CD14-positive monocyte (primary cell): ENCODE measurements at regions not wholly inside any gene's neighbourhood (a gene's known extent, or its start where the extent isn't known, plus 50 kb on each side); places are given as distances from the start of the nearest gene placed in this dataset.

Experiments
- DNase-seq, 3 donors: peaks; one replicate each; pipeline ENCODE4 v3.0.0-alpha.2; 2011 to 2022
- H2AFZ ChIP-seq: 2 replicates; pipeline ENCODE4 v1.6.0; 2012; ENCODE audit warnings: mild to moderate bottlenecking, low read depth, low read length, inconsistent platforms; ENCODE audit not compliant: insufficient read depth, poor library complexity, severe bottlenecking
- H3K27ac ChIP-seq, 2 donors: 1 replicate in 1 of 2; 2 replicates in 1 of 2; pipeline ENCODE4 v1.5.1; 2012 to 2013; ENCODE audit warnings: low read length in 2 of 2, control low read depth in 1 of 2, inconsistent platforms in 1 of 2, low read depth in 1 of 2, mild to moderate bottlenecking in 1 of 2
- H3K27me3 ChIP-seq, 2 donors: one replicate each; pipeline versions ENCODE4 v1.6.0 to v1.6.1; 2011 to 2013; ENCODE audit warnings: low read length in 2 of 2; ENCODE audit not compliant: control insufficient read depth in 2 of 2, insufficient read depth in 2 of 2
- H3K36me3 ChIP-seq, 2 donors: replicated peaks in 1 of 2; 1 replicate in 1 of 2; 2 replicates in 1 of 2; pipeline versions ENCODE4 v1.5.1 to v1.6.1; 2012 to 2013; ENCODE audit warnings: low read length in 2 of 2, control low read depth in 1 of 2, inconsistent platforms in 1 of 2, mild to moderate bottlenecking in 1 of 2; ENCODE audit not compliant: insufficient read depth in 2 of 2, control insufficient read depth in 1 of 2
- H3K4me1 ChIP-seq, 2 donors: 1 replicate in 1 of 2; 2 replicates in 1 of 2; pipeline versions ENCODE4 v1.5.1 to v1.6.1; 2012 to 2013; ENCODE audit warnings: low read length in 2 of 2, control low read depth in 1 of 2, inconsistent platforms in 1 of 2, mild to moderate bottlenecking in 1 of 2, moderate library complexity in 1 of 2; ENCODE audit not compliant: insufficient read depth in 2 of 2, control insufficient read depth in 1 of 2
- H3K4me2 ChIP-seq: replicated peaks from 2 replicates; pipeline ENCODE3; 2012; ENCODE audit warnings: low read length, moderate library complexity, mild to moderate bottlenecking; ENCODE audit not compliant: poor library complexity, severe bottlenecking; ENCODE audit errors: extremely low read depth
- H3K4me3 ChIP-seq, 3 experiments: fragments of 200-600 bp in 1 of 3; sonication (generic) in 1 of 3; replicated peaks in 1 of 3; 1 replicate in 2 of 3; 2 replicates in 1 of 3; pipeline ENCODE4 v1.5.1; 2011 to 2013; ENCODE audit warnings: low read length in 3 of 3, mild to moderate bottlenecking in 3 of 3, control low read depth in 2 of 3, low read depth in 2 of 3, inconsistent platforms in 1 of 3, moderate library complexity in 1 of 3
- H3K79me2 ChIP-seq: 2 replicates; pipeline ENCODE4 v1.6.0; 2012; ENCODE audit warnings: mild to moderate bottlenecking, control low read depth, inconsistent platforms, low read length, moderate library complexity; ENCODE audit not compliant: insufficient read depth
- H3K9ac ChIP-seq: 2 replicates; pipeline ENCODE4 v1.6.0; 2017; ENCODE audit warnings: low read length, mild to moderate bottlenecking; ENCODE audit not compliant: insufficient read depth, poor library complexity, severe bottlenecking
- H3K9me3 ChIP-seq, 2 donors: replicated peaks in 1 of 2; 1 replicate in 1 of 2; 2 replicates in 1 of 2; pipeline versions ENCODE4 v1.5.1 to v1.6.1; 2012 to 2013; ENCODE audit warnings: low read length in 2 of 2, control low read depth in 1 of 2; ENCODE audit not compliant: control insufficient read depth in 1 of 2, insufficient read depth in 1 of 2
- H4K20me1 ChIP-seq: 2 replicates; pipeline ENCODE4 v1.6.0; 2012; ENCODE audit warnings: mild to moderate bottlenecking, low read length, control low read depth, moderate library complexity; ENCODE audit not compliant: insufficient read depth
- H3K27ac Mint-ChIP-seq, 7 donors: one replicate each; pipeline ENCODE4 v1.8.0; 2020; ENCODE audit warnings: mild to moderate bottlenecking in 7 of 7, mixed read lengths in 7 of 7, moderate library complexity in 6 of 7, inconsistent platforms in 2 of 7
- H3K27me3 Mint-ChIP-seq, 3 donors: one replicate each; pipeline ENCODE4 v1.8.0; 2021 to 2022; ENCODE audit warnings: low read depth in 3 of 3, mild to moderate bottlenecking in 3 of 3, mixed read lengths in 3 of 3, moderate library complexity in 3 of 3, inconsistent platforms in 1 of 3
- H3K36me3 Mint-ChIP-seq, 2 donors: one replicate each; pipeline ENCODE4 v1.8.0; 2020; ENCODE audit warnings: mixed read lengths in 2 of 2, inconsistent platforms in 1 of 2, mild to moderate bottlenecking in 1 of 2
- H3K4me1 Mint-ChIP-seq: one replicate; pipeline ENCODE4 v1.8.0; 2020; ENCODE audit warnings: mild to moderate bottlenecking, mixed read lengths
- H3K4me3 Mint-ChIP-seq, 2 donors: one replicate each; pipeline ENCODE4 v1.8.0; 2020; ENCODE audit warnings: mild to moderate bottlenecking in 2 of 2, mixed read lengths in 2 of 2, moderate library complexity in 1 of 2
- H3K9me3 Mint-ChIP-seq, 7 donors: one replicate each; pipeline ENCODE4 v1.8.0; 2020 to 2022; ENCODE audit warnings: mixed read lengths in 7 of 7, mild to moderate bottlenecking in 6 of 7, moderate library complexity in 6 of 7, inconsistent platforms in 2 of 7
- WGBS: methylation state at CpG from one replicate; pipeline ENCODE4 v1.1.5; 2013; ENCODE audit warnings: missing lambda C conversion rate; ENCODE audit not compliant: insufficient coverage; 5-methylcytosine and 5-hydroxymethylcytosine counted together
- intact Hi-C, 2 donors: fragments of 100-400 bp; cut with micrococcal nuclease; formaldehyde crosslinking; loops; one replicate each; pipeline versions ENCODE4 v1.15.0 to v1.15.1; 2023
- TF ChIP-seq, protein P1 (sequence below): fragments of 200-600 bp; IDR thresholded peaks from one replicate; pipeline ENCODE4 v1.8.0; 2022; ENCODE audit warnings: antibody characterized with exemption, mild to moderate bottlenecking

DNA sequence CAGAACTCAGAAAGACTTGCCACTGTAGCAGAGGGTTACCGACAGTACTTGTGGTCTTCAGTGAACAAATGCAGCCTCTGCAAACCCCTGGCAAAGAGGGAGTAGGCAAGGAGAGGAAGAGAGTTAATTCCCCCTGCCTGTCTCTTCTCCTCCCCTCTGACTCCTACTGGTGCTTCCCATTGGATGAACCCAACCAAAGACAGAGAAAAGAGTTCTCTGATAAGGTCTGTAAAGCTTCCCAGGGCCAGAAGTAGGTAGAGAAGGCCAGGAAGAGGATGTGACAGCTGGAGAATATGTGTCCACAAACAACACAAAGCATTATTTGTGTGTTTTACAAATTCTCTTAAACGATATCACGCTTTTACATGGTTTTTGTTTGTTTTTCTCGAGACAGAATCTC lies 66.6 kb upstream of the GPCPD1 start:
- peak overlapping the region in 4 of 7 donors; percentile 37 to 97 (median 88) for H3K27ac Mint-ChIP-seq
- H3K4me1 Mint-ChIP-seq, result peaks cover 52% of the 10 kb centered on the region
- 100% methylated on average over 2 of the region's 4 CpGs for WGBS

DNA sequence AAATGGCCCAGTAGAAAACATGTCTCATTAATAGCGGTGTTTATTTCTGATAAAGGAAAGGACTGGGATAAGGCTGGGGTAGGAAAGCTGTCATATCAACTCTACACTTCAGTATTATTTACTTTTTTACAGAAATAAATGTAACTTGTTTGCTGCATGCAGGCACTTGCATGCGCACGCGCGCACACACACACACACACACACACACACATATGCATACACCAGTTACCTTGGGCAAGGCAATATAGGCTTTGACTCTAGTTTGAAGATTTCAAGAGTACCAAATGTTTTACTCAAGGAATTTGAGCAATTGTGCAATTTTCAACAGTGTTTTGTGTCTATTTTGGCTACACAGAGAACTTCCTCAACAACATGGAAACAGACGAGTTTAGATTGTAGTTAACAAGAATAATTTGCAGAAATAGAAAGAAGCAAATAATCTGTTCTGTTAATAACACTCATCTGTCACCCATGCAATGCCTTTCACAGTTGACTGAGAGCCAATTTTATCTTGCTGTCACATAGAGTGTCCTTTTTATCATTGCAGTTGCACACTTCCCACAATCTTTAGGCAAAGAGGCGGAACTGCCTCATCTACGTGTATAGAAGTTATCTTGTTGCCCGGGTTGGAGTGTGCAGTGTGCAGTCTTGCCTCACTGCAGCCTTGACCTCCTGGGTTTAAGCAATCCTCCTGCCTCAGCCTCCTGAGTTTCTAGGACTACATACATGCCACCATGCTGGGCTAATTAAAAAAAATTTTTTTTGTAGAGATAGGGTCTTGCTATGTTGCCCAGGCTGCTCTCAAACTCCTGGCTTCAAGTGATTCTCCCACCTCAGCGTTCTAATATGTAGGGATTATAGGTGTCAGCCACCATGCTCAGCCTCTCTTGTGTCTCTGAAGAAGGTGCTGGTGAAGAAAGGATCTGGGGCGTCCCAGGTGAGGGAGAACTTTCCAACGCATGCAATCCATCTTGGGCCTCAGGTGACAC lies 64.6 kb upstream of the GPCPD1 start:
- peaks cover 75 to 88% of the 10 kb centered on the region in 2 donors for H3K4me1 ChIP-seq

More for the DNA sequence above, 66.6 kb upstream of the GPCPD1 start:
- Histone ChIP-seq H3K9me3 (no peaks in the 10 kb centered on the region), H4K20me1 (no peaks in the 10 kb centered on the region), H3K4me2 (no peak overlapping the region), H3K9ac (no peak overlapping the region), H3K36me3 (no peaks in the 10 kb centered on the region), H3K4me3 (no peak overlapping the region), H3K4me1 (peaks cover 70 to 84% of the 10 kb centered on the region in 2 donors), H2AFZ (no peak overlapping the region), H3K79me2 (no peaks in the 10 kb centered on the region), H3K27ac (peak overlapping the region in 1 of 2 donors; percentile 31), H3K27me3 (no peaks in the 10 kb centered on the region)
- Mint-ChIP-seq H3K27me3 (no peaks in the 10 kb centered on the region), H3K36me3 (no peaks in the 10 kb centered on the region), H3K4me3 (no peak overlapping the region), H3K9me3 (no peaks in the 10 kb centered on the region)
- TF ChIP-seq, protein P1, sequence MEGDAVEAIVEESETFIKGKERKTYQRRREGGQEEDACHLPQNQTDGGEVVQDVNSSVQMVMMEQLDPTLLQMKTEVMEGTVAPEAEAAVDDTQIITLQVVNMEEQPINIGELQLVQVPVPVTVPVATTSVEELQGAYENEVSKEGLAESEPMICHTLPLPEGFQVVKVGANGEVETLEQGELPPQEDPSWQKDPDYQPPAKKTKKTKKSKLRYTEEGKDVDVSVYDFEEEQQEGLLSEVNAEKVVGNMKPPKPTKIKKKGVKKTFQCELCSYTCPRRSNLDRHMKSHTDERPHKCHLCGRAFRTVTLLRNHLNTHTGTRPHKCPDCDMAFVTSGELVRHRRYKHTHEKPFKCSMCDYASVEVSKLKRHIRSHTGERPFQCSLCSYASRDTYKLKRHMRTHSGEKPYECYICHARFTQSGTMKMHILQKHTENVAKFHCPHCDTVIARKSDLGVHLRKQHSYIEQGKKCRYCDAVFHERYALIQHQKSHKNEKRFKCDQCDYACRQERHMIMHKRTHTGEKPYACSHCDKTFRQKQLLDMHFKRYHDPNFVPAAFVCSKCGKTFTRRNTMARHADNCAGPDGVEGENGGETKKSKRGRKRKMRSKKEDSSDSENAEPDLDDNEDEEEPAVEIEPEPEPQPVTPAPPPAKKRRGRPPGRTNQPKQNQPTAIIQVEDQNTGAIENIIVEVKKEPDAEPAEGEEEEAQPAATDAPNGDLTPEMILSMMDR, result no peak
- intact Hi-C loops, result no loop called here
- no peak for DNase-seq

More for the DNA sequence above, 64.6 kb upstream of the GPCPD1 start:
- DNase-seq, result peak; percentile 66 to 91 (median 83)
- H3K27ac ChIP-seq, result peak overlapping the region; percentile 76 to 87
- Mint-ChIP-seq H3K36me3 (no peaks in the 10 kb centered on the region), H3K4me3 (peak overlapping the region in 1 of 2 donors; percentile 57), H3K9me3 (peaks cover 0 to 2% (median 0%) of the 10 kb centered on the region in 7 donors), H3K27ac (peak overlapping the region; percentile 93 to 98 (median 96)), H3K27me3 (no peaks in the 10 kb centered on the region), H3K4me1 (peaks cover 56% of the 10 kb centered on the region)
- TF ChIP-seq, protein P1, result no peak
- 100% methylated on average over 1 of the region's 12 CpGs for whole genome bisulfite sequencing
- H3K4me2 ChIP-seq, result peak overlapping the region; percentile 45
- intact Hi-C loops, result loop anchor here in 1 of 2 donors (2.0 kb wide), 1 partner anchor 17 kb away; no protein-coding TSS in a partner anchor
- H3K36me3 ChIP-seq, result no peaks in the 10 kb centered on the region
- H2AFZ ChIP-seq, result no peak overlapping the region
- peak overlapping the region in 1 of 3 experiments; percentile 31 for H3K4me3 ChIP-seq
- H3K9me3 ChIP-seq, result no peaks in the 10 kb centered on the region
- H3K9ac ChIP-seq, result peak overlapping the region; percentile 47
- no peaks in the 10 kb centered on the region for H3K79me2 ChIP-seq
- H3K27me3 ChIP-seq, result no peaks in the 10 kb centered on the region
- H4K20me1 ChIP-seq, result no peaks in the 10 kb centered on the region
